Panc1 (cell line): ENCODE measurements at regions not wholly inside any gene's neighbourhood (a gene's known extent, or its start where the extent isn't known, plus 50 kb on each side); places are given as distances from the start of the nearest gene placed in this dataset.

Experiments
- ATAC-seq: fragments of 200-7000 bp; cut with Tn5 transposase; 2 replicates; pipeline ENCODE4 v1.9.1; 2020; ENCODE audit warnings: mild to moderate bottlenecking, moderate library complexity
- BruUV-seq: library from RNA; stranded (reverse); fragments of 400-500 nt; replicated peaks from 2 replicates; lab custom pipeline; 2021; lab: Mats Ljungman, UMichigan
- CTCF ChIA-PET: fragments of 300-600 bp; sonication (Branson Sonifier 250); formaldehyde crosslinking; loops from one replicate; lab custom pipeline; 2022; ENCODE audit warnings: antibody characterized with exemption; lab: Charles Lee
- POLR2A ChIA-PET: fragments of 300-600 bp; sonication (Branson Sonifier 250); formaldehyde crosslinking; loops from one replicate; lab custom pipeline; 2022; ENCODE audit warnings: antibody characterized with exemption; lab: Charles Lee
- DNase-seq: peaks from one replicate; pipeline ENCODE4 v3.0.0-alpha.2; 2010; ENCODE audit warnings: low read depth, low spot score
- H3K27ac ChIP-seq: 2 replicates; pipeline ENCODE4 v1.5.1; 2011; ENCODE audit warnings: mild to moderate bottlenecking, low read length, inconsistent platforms
- H3K27me3 ChIP-seq: fragments of 200-500 bp; sonication (Bioruptor generic); 2 replicates; pipeline ENCODE4 v1.6.0; 2014; ENCODE audit warnings: low read length, inconsistent platforms; ENCODE audit not compliant: control insufficient read depth, insufficient read depth
- H3K36me3 ChIP-seq: fragments of 200-500 bp; sonication (Bioruptor generic); 2 replicates; pipeline ENCODE4 v1.5.1; 2014; ENCODE audit warnings: inconsistent platforms, mild to moderate bottlenecking, low read length, moderate library complexity; ENCODE audit not compliant: control insufficient read depth, insufficient read depth
- H3K4me1 ChIP-seq: 2 replicates; pipeline ENCODE4 v1.5.1; 2011; ENCODE audit warnings: inconsistent platforms, mild to moderate bottlenecking, low read length, moderate library complexity; ENCODE audit not compliant: control insufficient read depth, insufficient read depth
- H3K4me3 ChIP-seq, 2 experiments: 2 replicates each; pipeline ENCODE4 v1.5.1; 2011 to 2012; ENCODE audit warnings: low read depth in 2 of 2, low read length in 2 of 2, mild to moderate bottlenecking in 2 of 2, inconsistent platforms in 1 of 2, moderate library complexity in 1 of 2
- H3K9me3 ChIP-seq: fragments of 200-500 bp; sonication (Bioruptor generic); 2 replicates; pipeline ENCODE4 v1.5.1; 2014; ENCODE audit warnings: low read depth, mild to moderate bottlenecking, inconsistent platforms, low read length, moderate library complexity; ENCODE audit not compliant: control insufficient read depth, insufficient read depth
- CTCF ChIP-seq: fragments of 450-650 bp; IDR thresholded peaks from 2 replicates; pipeline ENCODE4 v1.5.1; 2017; ENCODE audit warnings: mild to moderate bottlenecking
- POLR2AphosphoS5 ChIP-seq: IDR thresholded peaks from 2 replicates; pipeline ENCODE4 v1.6.1; 2012; ENCODE audit warnings: mild to moderate bottlenecking, low read depth, low read length, moderate library complexity
- REST ChIP-seq, 2 experiments: IDR thresholded peaks; 2 replicates each; pipeline ENCODE4 v1.6.1; 2011 to 2012; ENCODE audit warnings: low read depth in 2 of 2, control low read depth in 1 of 2, low read length in 1 of 2, mild to moderate bottlenecking in 1 of 2, moderate library complexity in 1 of 2; ENCODE audit not compliant: insufficient read depth in 1 of 2
- SIN3A ChIP-seq: IDR thresholded peaks from 2 replicates; pipeline ENCODE4 v1.6.1; 2012; ENCODE audit warnings: low read depth, mild to moderate bottlenecking, low read length, moderate library complexity, borderline replicate concordance; ENCODE audit not compliant: insufficient read depth
- TCF7L2 ChIP-seq: IDR thresholded peaks from 2 replicates; pipeline ENCODE4 v1.6.1; 2011; ENCODE audit warnings: mild to moderate bottlenecking, low read depth, low read length, inconsistent platforms
- in situ Hi-C: cut with HindIII; loops from 2 replicates; pipeline ENCODE4 v1.10.0; 2016; ENCODE audit warnings: low sequenced_read_pairs, low pct_unique_long_range_greater_than_20kb
- intact Hi-C: fragments of 100-400 bp; cut with micrococcal nuclease; formaldehyde crosslinking; loops from one replicate; pipeline ENCODE4 v1.10.0; 2022; ENCODE audit not compliant: unreplicated experiment

DNA sequence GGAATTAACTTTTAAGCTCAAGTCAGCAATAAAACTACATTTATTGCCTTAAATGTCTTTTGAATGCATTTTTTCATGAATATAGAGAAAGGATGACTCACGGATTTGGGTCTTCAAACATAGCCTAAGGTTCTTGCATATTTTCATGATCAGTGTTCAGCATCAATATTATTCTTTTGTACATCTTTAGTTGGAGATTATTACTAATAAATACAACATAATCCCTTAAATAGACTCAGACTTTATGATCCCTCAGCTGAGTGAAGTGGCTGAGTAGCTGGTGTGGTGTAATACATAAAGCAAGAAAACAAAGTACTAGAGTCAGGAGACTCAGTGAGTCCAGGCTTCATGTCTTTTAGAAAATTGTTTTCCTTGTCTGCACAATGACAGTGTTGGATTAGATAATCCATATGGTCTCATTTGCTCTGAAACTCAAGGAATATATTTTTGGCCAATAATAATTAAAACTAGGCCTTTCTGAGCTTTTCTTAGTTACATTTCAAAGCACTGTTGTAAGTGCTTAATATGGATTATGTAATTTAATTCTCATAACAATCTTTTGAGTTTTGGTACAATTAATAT is 78.3 kb upstream of the UNC5C start:
- ATAC-seq (no peak), DNase-seq (no peak)
- BruUV-seq: no TSS peak
- Histone ChIP-seq H3K27me3 (no peaks in the 10 kb centered on the region), H3K27ac (no peak overlapping the region), H3K36me3 (no peaks in the 10 kb centered on the region), H3K9me3 (no peaks in the 10 kb centered on the region), H3K4me1 (no peaks in the 10 kb centered on the region), H3K4me3 (no peak overlapping the region)
- CTCF ChIA-PET: no interaction called here
- POLR2A ChIA-PET: no interaction called here
- no peak for TF ChIP-seq CTCF
- TF ChIP-seq POLR2AphosphoS5: no peak
- intact Hi-C loops (no loop called here), in situ Hi-C loops (no loop called here)

GRCh38 chr4:95625020-95625419 is 76.2 kb upstream of the UNC5C start:
- in situ Hi-C loops (no loop called here), intact Hi-C loops (no loop called here)
- TF ChIP-seq SIN3A (no peak), CTCF (no peak), TCF7L2 (no peak)
- H3K27ac ChIP-seq: no peak overlapping the region
- no peak overlapping the region for H3K4me3 ChIP-seq
- no peak for ATAC-seq
- no TSS peak for BruUV-seq
- H3K36me3 ChIP-seq: no peaks in the 10 kb centered on the region
- H3K27me3 ChIP-seq: no peaks in the 10 kb centered on the region
- DNase-seq: no peak
- ChIA-PET CTCF (no interaction called here), POLR2A (no interaction called here)
- H3K9me3 ChIP-seq: no peaks in the 10 kb centered on the region
- no peaks in the 10 kb centered on the region for H3K4me1 ChIP-seq

DNA sequence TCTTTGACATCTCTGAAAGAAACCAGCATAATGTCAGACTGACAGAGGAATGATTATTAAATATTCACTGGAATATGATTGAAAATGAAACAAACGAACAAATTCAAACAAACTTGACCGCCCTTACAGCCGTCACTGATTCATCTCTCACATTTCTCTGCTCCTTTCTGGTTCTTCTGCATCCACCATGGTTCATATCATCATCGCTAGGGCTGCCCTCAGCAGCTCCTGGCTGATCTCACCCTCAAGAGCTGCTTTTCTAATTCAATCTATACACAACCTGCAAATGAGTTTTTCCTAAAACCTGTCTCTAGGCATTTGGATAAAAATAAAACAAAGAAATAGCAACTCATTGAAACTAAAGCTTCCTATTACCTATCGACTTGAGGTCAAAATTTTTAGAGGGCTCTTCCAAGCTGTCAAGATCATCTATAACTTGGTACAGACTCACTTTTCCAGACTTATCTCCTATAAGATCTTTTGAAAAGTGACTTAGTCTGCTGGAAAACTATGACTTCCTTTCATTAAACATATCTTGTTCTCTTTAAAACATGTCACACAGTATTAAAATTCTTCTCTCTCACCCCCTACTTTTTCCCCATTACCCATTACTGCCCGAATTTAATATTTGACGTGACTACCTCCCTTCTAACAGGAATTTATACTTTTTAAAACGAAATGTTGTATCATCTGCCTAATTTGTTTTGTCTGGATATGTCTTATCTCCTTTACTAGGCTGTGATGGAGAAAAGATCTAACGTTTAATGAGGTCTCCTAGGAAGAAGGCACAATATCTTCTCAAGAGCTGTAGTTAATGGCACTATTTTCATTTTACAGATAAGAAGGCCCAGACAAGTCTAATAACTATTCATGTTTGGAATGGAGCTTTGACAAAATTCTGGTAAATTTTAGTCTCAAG is 71.0 kb upstream of the UNC5C start:
- ChIA-PET POLR2A (no interaction called here), CTCF (no interaction called here)
- Histone ChIP-seq H3K27ac (no peak overlapping the region), H3K27me3 (no peaks in the 10 kb centered on the region), H3K9me3 (no peaks in the 10 kb centered on the region), H3K4me3 (no peak overlapping the region), H3K36me3 (no peaks in the 10 kb centered on the region), H3K4me1 (no peaks in the 10 kb centered on the region)
- intact Hi-C loops: no loop called here
- in situ Hi-C loops: no loop called here
- no TSS peak for BruUV-seq
- ATAC-seq: no peak
- no peak for DNase-seq
- TF ChIP-seq REST (IDR thresholded peaks at IDR 0.05; ENCODE audit: insufficient read depth in 1 of 2, low read depth in 2 of 2, low read length in 1 of 2) (no peak), POLR2AphosphoS5 (no peak), SIN3A (no peak), CTCF (no peak), TCF7L2 (no peak)
